Prostate gland (tissue), 2 donors: ENCODE measurements at regions not wholly inside any gene's neighbourhood (a gene's known extent, or its start where the extent isn't known, plus 50 kb on each side); places are given as distances from the start of the nearest gene placed in this dataset.

Source experiments
- DNase-seq: peaks from one replicate; pipeline ENCODE4 v3.0.0-alpha.2; 2019; ENCODE audit warnings: low spot score
- H3K27ac ChIP-seq, 2 donors: fragments of 200-600 bp; sonication (generic); 2 replicates each; pipeline ENCODE4 v1.5.1; 2017 to 2019
- H3K27me3 ChIP-seq: fragments of 200-600 bp; sonication (generic); replicated peaks from 2 replicates; pipeline ENCODE4 v1.5.1; 2019; ENCODE audit not compliant: insufficient read depth
- H3K36me3 ChIP-seq, 2 donors: fragments of 200-600 bp; sonication (generic); 1 replicate in 1 of 2; 2 replicates in 1 of 2; pipeline versions ENCODE4 v1.5.1 to v1.8.1; 2017 to 2019
- H3K4me1 ChIP-seq: fragments of 200-600 bp; sonication (generic); replicated peaks from 2 replicates; pipeline ENCODE4 v1.5.1; 2019
- H3K4me3 ChIP-seq, 2 donors: fragments of 200-600 bp; sonication (generic); 2 replicates each; pipeline ENCODE4 v1.5.1; 2017 to 2019
- H3K9me3 ChIP-seq: fragments of 200-600 bp; sonication (generic); 2 replicates; pipeline ENCODE4 v1.5.1; 2017
- POLR2A ChIP-seq: fragments of 450-650 bp; IDR thresholded peaks from one replicate; pipeline ENCODE4 v1.6.1; 2016; ENCODE audit warnings: antibody characterized with exemption, mild to moderate bottlenecking
- POLR2AphosphoS5 ChIP-seq: sonication (generic); formaldehyde crosslinking; IDR thresholded peaks from one replicate; pipeline ENCODE4 v1.6.1; 2017; ENCODE audit warnings: antibody characterized with exemption
- WGBS: methylation state at CpG from one replicate; pipeline ENCODE4 v1.1.5; 2018; 5-methylcytosine and 5-hydroxymethylcytosine counted together
- intact Hi-C: fragments of 100-400 bp; cut with DNase I; formaldehyde crosslinking; loops from one replicate; pipeline ENCODE4 v1.14.2; 2022
- TF ChIP-seq, protein P1 (sequence below), 4 experiments: fragments of 200-600 bp in 2 of 4; fragments of 450-650 bp in 2 of 4; sonication (generic) in 2 of 4; IDR thresholded peaks; 1 replicate in 3 of 4; 2 replicates in 1 of 4; pipeline ENCODE4 v1.5.1; 2016 to 2019; ENCODE audit warnings: antibody characterized with exemption in 4 of 4, mild to moderate bottlenecking in 2 of 4, moderate library complexity in 2 of 4

DNA sequence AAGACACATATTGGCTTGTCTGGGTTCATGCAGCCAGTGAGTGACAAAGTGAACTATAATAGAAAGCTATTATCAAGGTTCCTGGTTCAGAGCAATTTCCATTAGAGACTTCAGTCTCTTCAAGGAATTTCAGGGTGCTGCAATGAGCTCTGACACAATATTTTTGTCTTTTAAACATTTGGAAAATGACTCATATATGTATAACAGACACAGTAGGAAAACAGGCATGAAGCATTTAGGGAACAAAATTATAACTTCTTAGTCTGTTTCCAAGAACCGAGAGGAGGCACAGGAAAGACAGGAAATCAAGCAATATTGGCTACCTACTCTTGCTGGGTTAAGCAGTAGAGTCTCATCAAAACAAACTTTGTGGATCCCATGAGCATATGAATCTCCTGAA lies 170.4 kb downstream of the PTPRC start:
- WGBS: 89% methylated on average over 1 of the region's 1 CpG
- intact Hi-C loops: no loop called here

DNA sequence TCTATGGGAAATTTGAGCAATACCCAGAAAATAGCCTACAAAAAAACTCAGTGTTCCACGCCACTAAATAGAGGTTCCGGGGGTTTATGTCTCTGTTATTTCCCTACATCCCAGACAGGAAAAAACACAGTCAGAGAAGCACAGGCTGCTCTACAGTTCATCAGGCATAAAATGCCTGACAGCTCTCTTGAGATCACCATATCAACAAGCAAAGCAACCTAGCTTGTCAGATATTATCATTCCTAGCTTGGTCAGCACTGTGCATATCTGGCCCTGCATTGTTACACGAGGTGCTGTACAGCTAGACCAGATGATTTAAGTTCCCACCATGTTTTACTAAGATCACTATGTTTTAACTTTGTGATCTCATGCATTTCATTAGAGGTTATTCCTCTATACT lies 172.6 kb downstream of the PTPRC start:
- no peak overlapping the region for H3K27ac ChIP-seq
- TF ChIP-seq POLR2AphosphoS5 (no peak), POLR2A (no peak)
- TF ChIP-seq, protein P1, sequence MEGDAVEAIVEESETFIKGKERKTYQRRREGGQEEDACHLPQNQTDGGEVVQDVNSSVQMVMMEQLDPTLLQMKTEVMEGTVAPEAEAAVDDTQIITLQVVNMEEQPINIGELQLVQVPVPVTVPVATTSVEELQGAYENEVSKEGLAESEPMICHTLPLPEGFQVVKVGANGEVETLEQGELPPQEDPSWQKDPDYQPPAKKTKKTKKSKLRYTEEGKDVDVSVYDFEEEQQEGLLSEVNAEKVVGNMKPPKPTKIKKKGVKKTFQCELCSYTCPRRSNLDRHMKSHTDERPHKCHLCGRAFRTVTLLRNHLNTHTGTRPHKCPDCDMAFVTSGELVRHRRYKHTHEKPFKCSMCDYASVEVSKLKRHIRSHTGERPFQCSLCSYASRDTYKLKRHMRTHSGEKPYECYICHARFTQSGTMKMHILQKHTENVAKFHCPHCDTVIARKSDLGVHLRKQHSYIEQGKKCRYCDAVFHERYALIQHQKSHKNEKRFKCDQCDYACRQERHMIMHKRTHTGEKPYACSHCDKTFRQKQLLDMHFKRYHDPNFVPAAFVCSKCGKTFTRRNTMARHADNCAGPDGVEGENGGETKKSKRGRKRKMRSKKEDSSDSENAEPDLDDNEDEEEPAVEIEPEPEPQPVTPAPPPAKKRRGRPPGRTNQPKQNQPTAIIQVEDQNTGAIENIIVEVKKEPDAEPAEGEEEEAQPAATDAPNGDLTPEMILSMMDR (IDR thresholded peaks at IDR 0.05): no peak
- H3K4me3 ChIP-seq: no peak overlapping the region
- intact Hi-C loops: no loop called here
- H3K4me1 ChIP-seq: no peaks in the 10 kb centered on the region
- 57% methylated on average over 3 of the region's 3 CpGs for WGBS
- no peaks in the 10 kb centered on the region for H3K36me3 ChIP-seq
- no peak for DNase-seq
- no peaks in the 10 kb centered on the region for H3K9me3 ChIP-seq
- no peaks in the 10 kb centered on the region for H3K27me3 ChIP-seq

More for the DNA sequence above, 170.4 kb downstream of the PTPRC start:
- DNase-seq: no peak
- Histone ChIP-seq H3K4me1 (no peaks in the 10 kb centered on the region), H3K4me3 (no peak overlapping the region), H3K27ac (no peak overlapping the region), H3K27me3 (no peaks in the 10 kb centered on the region), H3K9me3 (no peaks in the 10 kb centered on the region), H3K36me3 (no peaks in the 10 kb centered on the region)
- TF ChIP-seq, protein P1 (IDR thresholded peaks at IDR 0.05): no peak
- TF ChIP-seq POLR2A (no peak), POLR2AphosphoS5 (no peak)

DNA sequence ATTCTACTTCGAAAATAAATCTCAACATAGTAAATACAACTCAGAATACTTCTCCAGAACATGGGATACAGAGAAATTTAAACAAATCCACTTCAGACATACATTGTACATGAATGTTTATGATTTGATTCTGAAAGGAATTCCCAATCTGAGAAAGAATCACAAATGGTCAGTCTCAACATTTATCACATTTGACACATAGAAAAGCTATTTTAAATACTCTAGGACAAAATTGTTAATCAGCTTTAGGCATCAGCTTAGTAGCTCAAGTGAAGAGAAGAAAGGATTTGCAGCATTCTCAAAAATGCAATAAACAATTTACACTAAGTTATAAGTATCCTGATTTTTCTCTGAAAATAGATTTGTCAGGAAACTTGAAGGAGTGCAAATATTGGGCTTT lies 184.8 kb downstream of the PTPRC start:
- 78% methylated on average over 1 of the region's 1 CpG for WGBS
- Histone ChIP-seq H3K27me3 (no peaks in the 10 kb centered on the region), H3K4me1 (no peaks in the 10 kb centered on the region), H3K27ac (no peak overlapping the region), H3K9me3 (no peaks in the 10 kb centered on the region), H3K4me3 (no peak overlapping the region), H3K36me3 (no peaks in the 10 kb centered on the region)
- intact Hi-C loops: no loop called here
- TF ChIP-seq, protein P1 (IDR thresholded peaks at IDR 0.05): no peak
- TF ChIP-seq POLR2AphosphoS5: no peak
- no peak for TF ChIP-seq POLR2A
- no peak for DNase-seq

DNA sequence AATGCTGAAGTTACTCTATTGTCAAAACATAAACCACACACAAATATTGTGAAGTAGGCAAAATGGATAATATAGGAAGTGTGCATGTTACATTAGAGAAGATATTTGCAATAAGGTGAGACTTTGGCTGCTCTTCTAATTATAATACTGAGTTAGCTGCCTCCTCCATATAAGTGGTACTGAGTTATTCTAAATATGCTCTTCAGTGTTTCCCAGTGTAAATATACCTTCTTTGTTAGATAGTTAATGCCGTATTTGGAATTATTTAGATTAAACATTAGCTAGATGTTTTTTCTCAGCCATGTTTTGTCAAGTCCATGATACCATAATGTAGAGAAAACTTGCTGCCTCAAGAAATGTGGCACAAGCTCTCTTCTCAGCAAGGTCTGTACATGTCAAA lies 186.4 kb downstream of the PTPRC start:
- Histone ChIP-seq H3K9me3 (no peaks in the 10 kb centered on the region), H3K36me3 (no peaks in the 10 kb centered on the region), H3K27ac (no peak overlapping the region), H3K4me1 (no peaks in the 10 kb centered on the region), H3K4me3 (no peak overlapping the region), H3K27me3 (no peaks in the 10 kb centered on the region)
- intact Hi-C loops: no loop called here
- TF ChIP-seq POLR2A (no peak), POLR2AphosphoS5 (no peak)
- TF ChIP-seq, protein P1 (IDR thresholded peaks at IDR 0.05): no peak
- 59% methylated on average over 1 of the region's 1 CpG for WGBS
- DNase-seq: no peak

- Histone ChIP-seq H3K9me3 (no peaks in the 10 kb centered on the region), H3K36me3 (no peaks in the 10 kb centered on the region), H3K4me1 (no peaks in the 10 kb centered on the region), H3K27me3 (no peaks in the 10 kb centered on the region), H3K27ac (no peak overlapping the region), H3K4me3 (no peak overlapping the region)
- intact Hi-C loops: no loop called here
- DNase-seq: no peak
- WGBS: 89% methylated on average over 2 of the region's 2 CpGs
- TF ChIP-seq POLR2A (no peak), POLR2AphosphoS5 (no peak)
- TF ChIP-seq, protein P1 (IDR thresholded peaks at IDR 0.05): no peak
These were observed 190.5 kb downstream of the PTPRC start for GRCh38 chr1:198829356-198829755.
